HG02943 (cell line): ENCODE measurements at regions not wholly inside any gene's neighbourhood (a gene's known extent, or its start where the extent isn't known, plus 50 kb on each side); places are given as distances from the start of the nearest gene placed in this dataset.

Experiments used
- ATAC-seq: cut with Tn5 transposase; IDR thresholded peaks from one replicate; pipeline ENCODE4 v1.9.1; 2021; ENCODE audit warnings: mild to moderate bottlenecking, low read depth, moderate library complexity; ENCODE audit not compliant: unreplicated experiment

GRCh38 chr6:148177589-148178233, 164.9 kb upstream of the SASH1 start:
- ATAC-seq = no peak

GRCh38 chr6:148179786-148180185, 162.9 kb upstream of the SASH1 start:
- ATAC-seq = no peak

- ATAC-seq = no peak
Measured at GRCh38 chr6:148182378-148182777, 160.3 kb upstream of the SASH1 start.

GRCh38 chr6:148183776-148184175, 158.9 kb upstream of the SASH1 start:
- no peak for ATAC-seq

- no peak for ATAC-seq
Measured at GRCh38 chr6:148186916-148187315, 155.7 kb upstream of the SASH1 start.

- no peak for ATAC-seq
Measured at GRCh38 chr6:148192310-148192709, 150.3 kb upstream of the SASH1 start.

GRCh38 chr6:148193063-148193680, 149.5 kb upstream of the SASH1 start:
- ATAC-seq = no peak

GRCh38 chr6:148195511-148195910, 147.1 kb upstream of the SASH1 start:
- ATAC-seq = no peak

- no peak for ATAC-seq
Measured at GRCh38 chr6:148199584-148199983, 143.1 kb upstream of the SASH1 start.

- no peak for ATAC-seq
Measured at GRCh38 chr6:148200293-148200692, 142.3 kb upstream of the SASH1 start.

- ATAC-seq = no peak
Measured at GRCh38 chr6:148200781-148201180, 141.9 kb upstream of the SASH1 start.

- peak; percentile 18 for ATAC-seq
Measured at GRCh38 chr6:148203281-148203925, 139.2 kb upstream of the SASH1 start.

GRCh38 chr6:148203970-148204369, 138.7 kb upstream of the SASH1 start:
- peak; percentile 100 for ATAC-seq

GRCh38 chr6:148208298-148208697, 134.3 kb upstream of the SASH1 start:
- no peak for ATAC-seq

- no peak for ATAC-seq
Measured at GRCh38 chr6:148211777-148212324, 130.8 kb upstream of the SASH1 start.

- ATAC-seq = no peak
Measured at GRCh38 chr6:148212366-148212765, 130.3 kb upstream of the SASH1 start.

GRCh38 chr6:148213366-148213765, 129.3 kb upstream of the SASH1 start:
- no peak for ATAC-seq

GRCh38 chr6:148214667-148215066, 128.0 kb upstream of the SASH1 start:
- ATAC-seq = no peak

- no peak for ATAC-seq
Measured at GRCh38 chr6:148217051-148217450, 125.6 kb upstream of the SASH1 start.

GRCh38 chr6:148217921-148218320, 124.7 kb upstream of the SASH1 start:
- ATAC-seq = no peak

GRCh38 chr6:148218542-148219258, 123.9 kb upstream of the SASH1 start:
- no peak for ATAC-seq
